Keratinocyte (primary cell): ENCODE measurements at regions not wholly inside any gene's neighbourhood (a gene's known extent, or its start where the extent isn't known, plus 50 kb on each side); places are given as distances from the start of the nearest gene placed in this dataset.

ENCODE experiments used
- DNase-seq: peaks from one replicate; pipeline ENCODE4 v3.0.0-alpha.2; 2011; ENCODE audit warnings: low read depth, missing footprints, low spot score
- FAIRE-seq: peaks from 2 replicates; lab custom pipeline; 2011; peaks lifted over from hg19 to GRCh38; lab: Jason Lieb, UNC
- H2AFZ ChIP-seq: 2 replicates; pipeline ENCODE4 v1.6.0; 2012; ENCODE audit warnings: low read length, control low read depth, inconsistent platforms; ENCODE audit not compliant: control insufficient read depth
- H3K27ac ChIP-seq: 2 replicates; pipeline ENCODE4 v1.5.1; 2011; ENCODE audit warnings: low read length; ENCODE audit not compliant: control insufficient read depth, insufficient read depth
- H3K27me3 ChIP-seq: 3 replicates; pipeline ENCODE4 v1.6.0; 2011; ENCODE audit warnings: low read length; ENCODE audit not compliant: control insufficient read depth, insufficient read depth; ENCODE audit errors: extremely low read depth
- H3K36me3 ChIP-seq, 2 experiments: 2 replicates in 1 of 2; 3 replicates in 1 of 2; pipeline ENCODE4 v1.5.1; 2011; ENCODE audit warnings: low read length in 2 of 2, mild to moderate bottlenecking in 1 of 2; ENCODE audit not compliant: control insufficient read depth in 2 of 2, insufficient read depth in 2 of 2; ENCODE audit errors: extremely low read depth in 1 of 2
- H3K4me1 ChIP-seq: 3 replicates; pipeline ENCODE4 v1.5.1; 2011; ENCODE audit warnings: low read length; ENCODE audit not compliant: control insufficient read depth, insufficient read depth; ENCODE audit errors: extremely low read depth
- H3K4me2 ChIP-seq: 3 replicates; pipeline ENCODE4 v1.6.0; 2011; ENCODE audit warnings: low read depth, low read length; ENCODE audit not compliant: control insufficient read depth, insufficient read depth; ENCODE audit errors: extremely low read depth
- H3K4me3 ChIP-seq, 3 experiments: fragments of 200-600 bp in 1 of 3; sonication (generic) in 1 of 3; 2 replicates in 2 of 3; 3 replicates in 1 of 3; pipeline ENCODE4 v1.5.1; 2011 to 2016; ENCODE audit warnings: low read length in 3 of 3, mild to moderate bottlenecking in 3 of 3, control low read depth in 2 of 3, inconsistent platforms in 1 of 3, low read depth in 1 of 3, mixed read lengths in 1 of 3, mixed run types in 1 of 3, moderate library complexity in 1 of 3; ENCODE audit not compliant: control insufficient read depth in 2 of 3, insufficient read depth in 2 of 3; ENCODE audit errors: extremely low read depth in 1 of 3
- H3K79me2 ChIP-seq: 2 replicates; pipeline ENCODE4 v1.6.0; 2012; ENCODE audit warnings: low read length; ENCODE audit not compliant: control insufficient read depth, insufficient read depth
- H3K9ac ChIP-seq: 3 replicates; pipeline ENCODE4 v1.6.0; 2011; ENCODE audit warnings: low read length; ENCODE audit not compliant: control insufficient read depth, insufficient read depth; ENCODE audit errors: extremely low read depth
- H3K9me1 ChIP-seq: 3 replicates; pipeline ENCODE4 v1.6.0; 2011; ENCODE audit warnings: low read length; ENCODE audit not compliant: control insufficient read depth, insufficient read depth; ENCODE audit errors: extremely low read depth
- H3K9me3 ChIP-seq: 2 replicates; pipeline ENCODE4 v1.5.1; 2012; ENCODE audit warnings: low read depth, low read length; ENCODE audit not compliant: control insufficient read depth
- H4K20me1 ChIP-seq: 3 replicates; pipeline ENCODE4 v1.6.0; 2011; ENCODE audit warnings: low read length; ENCODE audit not compliant: control insufficient read depth, insufficient read depth; ENCODE audit errors: extremely low read depth
- EZH2 ChIP-seq: IDR thresholded peaks from one replicate; pipeline ENCODE4 v1.6.1; 2012; ENCODE audit warnings: inconsistent platforms, mild to moderate bottlenecking, low read length, moderate library complexity
- dilution Hi-C: fragments of 300-500 bp; cut with MboI; formaldehyde crosslinking; loops from one replicate; pipeline ENCODE4 v1.7.0; 2020; ENCODE audit warnings: low sequenced_read_pairs; ENCODE audit not compliant: extremely low pct_ligation_motif_present
- TF ChIP-seq, protein P1 (sequence below), 3 experiments: IDR thresholded peaks in 1 of 3; conservative IDR thresholded peaks in 1 of 3; optimal IDR thresholded peaks in 1 of 3; 2 replicates in 2 of 3; 3 replicates in 1 of 3; pipeline versions ENCODE3 to v1.5.1; 2011; ENCODE audit warnings: low read length in 3 of 3, mild to moderate bottlenecking in 3 of 3, moderate library complexity in 2 of 3, control low read depth in 1 of 3, inconsistent platforms in 1 of 3; ENCODE audit not compliant: insufficient read depth in 2 of 3; ENCODE audit errors: extremely low read depth in 1 of 3

DNA sequence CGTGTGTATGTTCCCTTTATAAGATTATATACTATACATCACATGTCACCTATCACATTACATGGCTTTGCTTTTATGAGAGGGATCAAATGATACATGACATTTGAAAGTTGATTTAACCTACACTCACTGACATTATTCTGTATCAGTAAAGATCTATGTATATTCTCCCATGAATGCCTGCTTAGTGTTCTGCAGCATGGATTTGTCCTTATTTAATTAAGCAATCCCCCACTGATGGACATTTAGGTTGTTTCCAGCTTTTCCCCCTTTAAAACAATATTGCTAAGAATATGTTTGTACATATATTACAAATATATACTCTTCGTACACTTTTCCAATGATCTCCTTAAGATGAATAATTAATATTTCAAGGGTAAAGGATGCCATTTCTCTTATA is 297.4 kb downstream of the TFAP2C start:
- dilution Hi-C loops, result no loop called here
- TF ChIP-seq, protein P1, sequence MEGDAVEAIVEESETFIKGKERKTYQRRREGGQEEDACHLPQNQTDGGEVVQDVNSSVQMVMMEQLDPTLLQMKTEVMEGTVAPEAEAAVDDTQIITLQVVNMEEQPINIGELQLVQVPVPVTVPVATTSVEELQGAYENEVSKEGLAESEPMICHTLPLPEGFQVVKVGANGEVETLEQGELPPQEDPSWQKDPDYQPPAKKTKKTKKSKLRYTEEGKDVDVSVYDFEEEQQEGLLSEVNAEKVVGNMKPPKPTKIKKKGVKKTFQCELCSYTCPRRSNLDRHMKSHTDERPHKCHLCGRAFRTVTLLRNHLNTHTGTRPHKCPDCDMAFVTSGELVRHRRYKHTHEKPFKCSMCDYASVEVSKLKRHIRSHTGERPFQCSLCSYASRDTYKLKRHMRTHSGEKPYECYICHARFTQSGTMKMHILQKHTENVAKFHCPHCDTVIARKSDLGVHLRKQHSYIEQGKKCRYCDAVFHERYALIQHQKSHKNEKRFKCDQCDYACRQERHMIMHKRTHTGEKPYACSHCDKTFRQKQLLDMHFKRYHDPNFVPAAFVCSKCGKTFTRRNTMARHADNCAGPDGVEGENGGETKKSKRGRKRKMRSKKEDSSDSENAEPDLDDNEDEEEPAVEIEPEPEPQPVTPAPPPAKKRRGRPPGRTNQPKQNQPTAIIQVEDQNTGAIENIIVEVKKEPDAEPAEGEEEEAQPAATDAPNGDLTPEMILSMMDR (optimal IDR thresholded peaks at IDR 0.05 in 1 of 3, IDR thresholded peaks at IDR 0.05 in 1 of 3, conservative IDR thresholded peaks at IDR 0.05 in 1 of 3; ENCODE audit: extremely low read depth in 1 of 3, insufficient read depth in 2 of 3, low read length in 3 of 3), result no peak
- TF ChIP-seq EZH2, result no peak
- no peak overlapping the region for H2AFZ ChIP-seq

DNA sequence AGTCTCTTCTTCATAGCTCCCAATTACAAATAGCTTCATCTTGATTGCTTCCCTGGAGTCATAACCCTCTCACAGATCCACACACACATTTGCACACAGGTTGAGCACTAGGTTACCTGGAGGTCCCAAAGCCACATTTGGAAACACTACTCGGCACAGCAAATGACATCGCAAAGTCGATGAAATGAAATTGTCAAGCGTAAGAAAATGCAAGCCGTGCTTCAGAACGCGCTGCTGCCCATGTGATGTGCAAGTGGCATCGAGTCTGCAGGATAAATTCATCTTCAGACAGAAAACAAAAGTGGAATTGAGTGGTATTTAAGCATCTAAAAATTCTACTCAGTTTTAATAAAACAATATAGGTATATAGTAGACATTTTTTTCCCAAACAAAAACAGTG is 298.0 kb downstream of the TFAP2C start:
- H3K9ac ChIP-seq, result no peak overlapping the region
- dilution Hi-C loops, result no loop called here
- H4K20me1 ChIP-seq, result no peaks in the 10 kb centered on the region
- H3K27ac ChIP-seq, result no peak overlapping the region
- peaks cover 43% of the 10 kb centered on the region for H3K27me3 ChIP-seq
- DNase-seq (no peak), FAIRE-seq (no peak)
- no peak overlapping the region for H2AFZ ChIP-seq
- TF ChIP-seq EZH2, result no peak
- TF ChIP-seq, protein P1 (optimal IDR thresholded peaks at IDR 0.05 in 1 of 3, IDR thresholded peaks at IDR 0.05 in 1 of 3, conservative IDR thresholded peaks at IDR 0.05 in 1 of 3; ENCODE audit: extremely low read depth in 1 of 3, insufficient read depth in 2 of 3, low read length in 3 of 3), result no peak
- H3K4me3 ChIP-seq, result no peak overlapping the region
- no peaks in the 10 kb centered on the region for H3K4me1 ChIP-seq
- H3K9me3 ChIP-seq, result no peaks in the 10 kb centered on the region
- no peaks in the 10 kb centered on the region for H3K9me1 ChIP-seq
- no peaks in the 10 kb centered on the region for H3K79me2 ChIP-seq
- H3K36me3 ChIP-seq, result no peaks in the 10 kb centered on the region
- H3K4me2 ChIP-seq, result no peak overlapping the region

More for the DNA sequence above, 297.4 kb downstream of the TFAP2C start:
- Histone ChIP-seq H3K9me1 (no peaks in the 10 kb centered on the region), H3K79me2 (no peaks in the 10 kb centered on the region), H3K27me3 (peaks cover 43% of the 10 kb centered on the region), H3K27ac (no peak overlapping the region), H4K20me1 (no peaks in the 10 kb centered on the region), H3K9ac (no peak overlapping the region), H3K4me3 (no peak overlapping the region), H3K4me2 (no peak overlapping the region), H3K4me1 (no peaks in the 10 kb centered on the region), H3K36me3 (no peaks in the 10 kb centered on the region), H3K9me3 (no peaks in the 10 kb centered on the region)
- FAIRE-seq (no peak), DNase-seq (no peak)
